GM12878 (cell line): ENCODE measurements at regions not wholly inside any gene's neighbourhood (a gene's known extent, or its start where the extent isn't known, plus 50 kb on each side); places are given as distances from the start of the nearest gene placed in this dataset.

Experiments used
- BACH1 ChIP-seq: fragments of 450-650 bp; IDR thresholded peaks from 2 replicates; pipeline ENCODE4 v1.6.1; 2017; ENCODE audit warnings: mild to moderate bottlenecking, borderline replicate concordance
- CBFB ChIP-seq: IDR thresholded peaks from 2 replicates; pipeline ENCODE4 v1.6.1; 2016; ENCODE audit warnings: antibody characterized with exemption, low read depth
- CHD2 ChIP-seq: IDR thresholded peaks from 2 replicates; pipeline ENCODE4 v1.6.1; 2011; ENCODE audit warnings: low read depth, low read length, improper control_type of control experiment, borderline replicate concordance
- CHD4 ChIP-seq: fragments of 200-600 bp; sonication (generic); IDR thresholded peaks from 2 replicates; pipeline ENCODE4 v1.6.1; 2016; ENCODE audit warnings: mild to moderate bottlenecking
- CREM ChIP-seq: IDR thresholded peaks from 2 replicates; pipeline ENCODE4 v1.6.1; 2014; ENCODE audit warnings: antibody characterized with exemption, low read depth
- E2F4 ChIP-seq: IDR thresholded peaks from 2 replicates; pipeline ENCODE4 v1.6.1; 2012; ENCODE audit warnings: low read depth, low read length, improper control_type of control experiment
- EP300 ChIP-seq, 2 experiments: fragments of 150-350 bp in 1 of 2; IDR thresholded peaks; 2 replicates each; pipeline ENCODE4 v1.6.1; 2011 to 2012; ENCODE audit warnings: low read depth in 2 of 2, low read length in 2 of 2, borderline replicate concordance in 1 of 2, improper control_type of control experiment in 1 of 2, inconsistent platforms in 1 of 2; ENCODE audit not compliant: control insufficient read depth in 1 of 2
- ETV6 ChIP-seq, 2 experiments: fragments of 450-650 bp in 1 of 2; IDR thresholded peaks in 1 of 2; conservative IDR thresholded peaks in 1 of 2; 2 replicates each; pipeline ENCODE4 v1.6.1; 2014; ENCODE audit warnings: antibody characterized with exemption in 1 of 2, borderline replicate concordance in 1 of 2, low read depth in 1 of 2, mild to moderate bottlenecking in 1 of 2, moderate library complexity in 1 of 2
- FOS ChIP-seq: IDR thresholded peaks from 3 replicates; pipeline ENCODE4 v1.6.1; 2011; ENCODE audit warnings: borderline replicate concordance; ENCODE audit not compliant: insufficient read length; ENCODE audit errors: extremely low read depth
- KDM1A ChIP-seq: fragments of 200-600 bp; sonication (generic); IDR thresholded peaks from 2 replicates; pipeline ENCODE4 v1.6.1; 2016; ENCODE audit warnings: borderline replicate concordance
- KLF5 ChIP-seq: fragments of 450-650 bp; IDR thresholded peaks from 2 replicates; pipeline ENCODE4 v1.6.1; 2014; ENCODE audit warnings: mild to moderate bottlenecking; ENCODE audit not compliant: partially characterized antibody
- LARP7 ChIP-seq: fragments of 450-650 bp; IDR thresholded peaks from 2 replicates; pipeline ENCODE4 v1.6.1; 2017; ENCODE audit warnings: mild to moderate bottlenecking
- MEF2A ChIP-seq: IDR thresholded peaks from 2 replicates; pipeline ENCODE4 v1.6.1; 2011; ENCODE audit warnings: low read depth, mild to moderate bottlenecking, low read length, moderate library complexity; ENCODE audit not compliant: insufficient read depth
- MYC ChIP-seq: IDR thresholded peaks from 2 replicates; pipeline ENCODE4 v1.6.1; 2011; ENCODE audit warnings: mild to moderate bottlenecking, low read length, moderate library complexity, inconsistent platforms; ENCODE audit not compliant: insufficient read depth, insufficient replicate concordance, insufficient read length, severe bottlenecking
- NFIC ChIP-seq: IDR thresholded peaks from 2 replicates; pipeline ENCODE4 v1.6.1; 2012; ENCODE audit warnings: low read depth, mild to moderate bottlenecking, inconsistent platforms, low read length, moderate library complexity
- NRF1 ChIP-seq: conservative IDR thresholded peaks from 2 replicates; pipeline ENCODE4 v1.6.1; 2011; ENCODE audit warnings: mild to moderate bottlenecking, low read depth, low read length, improper control_type of control experiment
- RAD51 ChIP-seq: fragments of 450-650 bp; IDR thresholded peaks from 2 replicates; pipeline ENCODE4 v1.6.1; 2016; ENCODE audit warnings: moderate library complexity, mild to moderate bottlenecking, inconsistent platforms
- RFX5 ChIP-seq: IDR thresholded peaks from 2 replicates; pipeline ENCODE4 v1.6.1; 2011; ENCODE audit warnings: low read depth, low read length, improper control_type of control experiment
- TARDBP ChIP-seq: IDR thresholded peaks from 2 replicates; pipeline ENCODE4 v1.6.1; 2016; ENCODE audit warnings: borderline replicate concordance
- ZNF217 ChIP-seq: fragments of 450-650 bp; IDR thresholded peaks from 2 replicates; pipeline ENCODE4 v1.6.1; 2017; ENCODE audit warnings: antibody characterized with exemption, mild to moderate bottlenecking
- ZNF384 ChIP-seq: IDR thresholded peaks from 2 replicates; pipeline ENCODE4 v1.6.1; 2012; ENCODE audit warnings: low read depth, mild to moderate bottlenecking, low read length, improper control_type of control experiment, borderline replicate concordance
- TF ChIP-seq, protein P1 (sequence below): IDR thresholded peaks from 2 replicates; pipeline ENCODE4 v1.6.1; 2012; ENCODE audit warnings: low read depth, low read length, improper control_type of control experiment
- TF ChIP-seq, protein P2 (sequence below): fragments of 450-650 bp; IDR thresholded peaks from 2 replicates; pipeline ENCODE4 v1.6.1; 2017; ENCODE audit warnings: mild to moderate bottlenecking
- TF ChIP-seq, protein P3 (sequence below): fragments of 450-650 bp; IDR thresholded peaks from 2 replicates; pipeline ENCODE4 v1.6.1; 2014; ENCODE audit warnings: mild to moderate bottlenecking

GRCh38 chr7:20064974-20065862 lies 152.0 kb downstream of the MACC1 start (continued):
- TF ChIP-seq TARDBP (no peak), BACH1 (no peak), EP300 (IDR thresholded peaks at IDR 0.05; ENCODE audit: borderline replicate concordance in 1 of 2, control insufficient read depth in 1 of 2, low read depth in 2 of 2, low read length in 2 of 2) (no peak), E2F4 (no peak), KLF5 (no peak), ZNF384 (no peak), LARP7 (no peak), CBFB (peak; percentile 84; the same call in 1 of the 2 replicates), RAD51 (no peak), KDM1A (no peak), FOS (no peak), ETV6 (conservative IDR thresholded peaks at IDR 0.05 in 1 of 2, IDR thresholded peaks at IDR 0.05 in 1 of 2; ENCODE audit: borderline replicate concordance in 1 of 2, low read depth in 1 of 2) (no peak), CHD2 (no peak), CHD4 (no peak), NFIC (peak; percentile 50; the same call in 1 of the 2 replicates), CREM (0 out of 2 replicates have a peak, but pooled peaks have one; percentile 36), ZNF217 (peak; percentile 95), RFX5 (no peak), MEF2A (peak; percentile 96), MYC (no peak), NRF1 (no peak)
- TF ChIP-seq, protein P1, sequence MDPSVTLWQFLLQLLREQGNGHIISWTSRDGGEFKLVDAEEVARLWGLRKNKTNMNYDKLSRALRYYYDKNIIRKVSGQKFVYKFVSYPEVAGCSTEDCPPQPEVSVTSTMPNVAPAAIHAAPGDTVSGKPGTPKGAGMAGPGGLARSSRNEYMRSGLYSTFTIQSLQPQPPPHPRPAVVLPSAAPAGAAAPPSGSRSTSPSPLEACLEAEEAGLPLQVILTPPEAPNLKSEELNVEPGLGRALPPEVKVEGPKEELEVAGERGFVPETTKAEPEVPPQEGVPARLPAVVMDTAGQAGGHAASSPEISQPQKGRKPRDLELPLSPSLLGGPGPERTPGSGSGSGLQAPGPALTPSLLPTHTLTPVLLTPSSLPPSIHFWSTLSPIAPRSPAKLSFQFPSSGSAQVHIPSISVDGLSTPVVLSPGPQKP, result no peak
- TF ChIP-seq, protein P2, sequence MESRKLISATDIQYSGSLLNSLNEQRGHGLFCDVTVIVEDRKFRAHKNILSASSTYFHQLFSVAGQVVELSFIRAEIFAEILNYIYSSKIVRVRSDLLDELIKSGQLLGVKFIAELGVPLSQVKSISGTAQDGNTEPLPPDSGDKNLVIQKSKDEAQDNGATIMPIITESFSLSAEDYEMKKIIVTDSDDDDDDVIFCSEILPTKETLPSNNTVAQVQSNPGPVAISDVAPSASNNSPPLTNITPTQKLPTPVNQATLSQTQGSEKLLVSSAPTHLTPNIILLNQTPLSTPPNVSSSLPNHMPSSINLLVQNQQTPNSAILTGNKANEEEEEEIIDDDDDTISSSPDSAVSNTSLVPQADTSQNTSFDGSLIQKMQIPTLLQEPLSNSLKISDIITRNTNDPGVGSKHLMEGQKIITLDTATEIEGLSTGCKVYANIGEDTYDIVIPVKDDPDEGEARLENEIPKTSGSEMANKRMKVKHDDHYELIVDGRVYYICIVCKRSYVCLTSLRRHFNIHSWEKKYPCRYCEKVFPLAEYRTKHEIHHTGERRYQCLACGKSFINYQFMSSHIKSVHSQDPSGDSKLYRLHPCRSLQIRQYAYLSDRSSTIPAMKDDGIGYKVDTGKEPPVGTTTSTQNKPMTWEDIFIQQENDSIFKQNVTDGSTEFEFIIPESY, result no peak
- TF ChIP-seq, protein P3, sequence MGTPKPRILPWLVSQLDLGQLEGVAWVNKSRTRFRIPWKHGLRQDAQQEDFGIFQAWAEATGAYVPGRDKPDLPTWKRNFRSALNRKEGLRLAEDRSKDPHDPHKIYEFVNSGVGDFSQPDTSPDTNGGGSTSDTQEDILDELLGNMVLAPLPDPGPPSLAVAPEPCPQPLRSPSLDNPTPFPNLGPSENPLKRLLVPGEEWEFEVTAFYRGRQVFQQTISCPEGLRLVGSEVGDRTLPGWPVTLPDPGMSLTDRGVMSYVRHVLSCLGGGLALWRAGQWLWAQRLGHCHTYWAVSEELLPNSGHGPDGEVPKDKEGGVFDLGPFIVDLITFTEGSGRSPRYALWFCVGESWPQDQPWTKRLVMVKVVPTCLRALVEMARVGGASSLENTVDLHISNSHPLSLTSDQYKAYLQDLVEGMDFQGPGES, result no peak
